UCSD-AML1 (cell line): ENCODE measurements at regions not wholly inside any gene's neighbourhood (a gene's known extent, or its start where the extent isn't known, plus 50 kb on each side); places are given as distances from the start of the nearest gene placed in this dataset.
"Not testable (repeated sequence)": the region's sequence is repeated elsewhere in the genome, so short reads cannot be mapped to it uniquely, and the experiment has no call there.

Experiments
- DNase-seq: peaks from one replicate; lab custom pipeline; 2025; ENCODE audit not compliant: unreplicated experiment; lab: John Stamatoyannopoulos, UW

DNA sequence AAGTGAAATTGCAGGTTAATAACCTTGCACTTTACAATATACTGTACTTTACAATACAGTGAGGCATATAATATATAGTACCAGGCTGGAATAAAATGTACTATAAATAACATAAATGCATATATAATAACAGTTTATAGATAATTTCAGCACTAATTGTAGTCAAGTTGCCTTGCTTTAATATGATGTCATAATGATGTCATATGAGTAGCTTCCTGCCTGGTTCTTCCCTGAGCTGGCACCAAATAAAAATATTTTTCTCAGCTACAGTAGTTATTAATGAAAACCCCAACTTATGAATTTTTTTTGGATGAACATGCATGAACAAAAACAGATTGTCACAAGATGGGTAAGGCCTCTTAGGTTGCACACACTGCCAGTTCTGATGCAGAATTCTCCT is 816.7 kb downstream of the XPNPEP1 start:
- no peak for DNase-seq

DNA sequence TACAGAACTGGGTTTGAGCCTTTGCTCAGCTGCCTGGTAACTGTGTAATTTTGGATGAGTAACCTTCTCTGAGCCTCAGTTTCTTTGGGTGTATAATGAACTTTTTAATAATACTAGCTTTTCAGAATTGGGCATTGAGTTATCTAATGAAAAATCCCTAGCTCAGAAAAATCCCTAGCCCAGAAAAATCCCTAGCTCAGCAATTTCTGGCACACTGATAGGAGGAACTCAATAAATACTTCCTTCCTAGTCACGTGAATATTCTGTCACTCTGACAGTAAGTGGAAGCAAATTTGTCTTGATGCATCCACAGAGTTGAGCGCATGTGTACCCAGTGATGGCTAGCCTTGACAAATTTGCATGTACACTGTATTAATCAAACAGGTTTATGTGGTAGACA is 817.6 kb downstream of the XPNPEP1 start:
- no peak for DNase-seq

DNA sequence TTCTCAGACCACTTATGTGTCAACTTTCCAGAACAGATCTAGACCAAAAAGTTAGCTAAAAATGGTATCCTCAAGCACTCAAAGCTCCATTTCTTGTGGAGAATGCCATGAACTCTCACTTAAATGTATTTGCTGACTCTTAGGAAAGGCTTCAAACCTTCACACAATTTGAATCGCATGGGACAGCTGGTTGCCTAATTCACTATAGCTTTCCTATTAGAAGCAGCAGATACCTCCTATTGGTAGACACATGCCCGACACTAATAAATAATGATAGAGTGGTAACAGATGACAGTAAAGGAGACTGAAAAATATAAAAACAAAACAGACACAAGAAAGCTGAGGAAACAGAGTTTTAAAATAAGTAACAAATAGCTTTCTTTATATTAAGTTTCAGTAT is 818.5 kb downstream of the XPNPEP1 start:
- no peak for DNase-seq

DNA sequence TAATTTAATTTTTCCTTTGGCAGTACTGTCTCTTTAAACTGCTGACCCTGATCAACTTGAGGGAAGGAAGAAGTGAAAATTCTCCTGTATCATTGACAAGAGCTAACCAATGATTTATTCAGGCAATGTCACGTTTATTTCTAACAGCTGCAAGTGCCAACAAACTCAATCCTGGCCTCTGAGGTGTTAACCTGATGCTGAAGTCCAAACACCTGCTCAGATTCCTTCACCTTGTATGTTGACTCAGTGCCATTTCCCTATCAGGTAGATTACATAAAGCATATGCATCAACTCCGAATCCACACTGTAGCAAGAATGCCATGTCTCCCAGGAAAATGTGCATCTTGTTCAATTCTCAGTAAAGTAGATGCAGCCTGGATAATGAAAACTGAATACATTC is 820.0 kb downstream of the XPNPEP1 start:
- no peak for DNase-seq

DNA sequence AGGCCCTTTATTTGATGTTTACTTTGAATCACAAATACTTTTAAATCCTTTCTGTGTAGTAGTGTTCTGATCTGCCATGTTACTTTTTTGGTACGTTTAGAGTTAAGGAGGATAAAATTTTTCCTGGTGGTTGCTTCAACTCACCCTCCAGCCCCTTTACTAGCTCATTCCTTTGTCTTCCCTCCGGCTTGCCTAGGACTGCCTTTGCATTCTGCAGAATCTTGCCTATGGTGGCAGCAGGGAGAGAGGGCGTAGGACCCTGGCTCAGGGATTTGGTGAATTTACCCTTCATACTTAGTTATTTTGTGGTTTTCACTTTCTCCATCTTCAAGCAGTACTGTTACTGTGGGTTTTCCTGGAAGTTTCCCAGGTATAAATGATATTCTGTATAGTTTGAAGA is 833.5 kb downstream of the XPNPEP1 start:
- no peak for DNase-seq

DNA sequence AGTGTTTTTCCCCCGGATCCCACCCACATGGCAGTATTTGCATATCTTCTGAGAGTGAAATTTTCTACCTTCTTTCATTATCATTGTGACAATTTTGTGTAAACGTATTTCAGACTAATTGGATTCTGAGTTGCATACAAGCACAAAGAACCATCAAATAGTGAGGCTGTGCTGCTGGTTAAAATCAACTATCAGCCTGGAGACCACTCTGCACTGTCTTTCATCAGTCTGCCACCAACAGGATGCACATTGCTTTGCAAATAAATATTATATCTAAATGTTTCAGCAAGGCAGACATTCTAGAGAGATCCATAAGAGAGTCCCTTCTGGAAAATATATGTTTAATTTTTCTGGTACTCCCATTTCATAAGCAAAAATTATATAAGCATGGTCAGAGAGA is 851.8 kb downstream of the XPNPEP1 start:
- DNase-seq, result no peak

DNA sequence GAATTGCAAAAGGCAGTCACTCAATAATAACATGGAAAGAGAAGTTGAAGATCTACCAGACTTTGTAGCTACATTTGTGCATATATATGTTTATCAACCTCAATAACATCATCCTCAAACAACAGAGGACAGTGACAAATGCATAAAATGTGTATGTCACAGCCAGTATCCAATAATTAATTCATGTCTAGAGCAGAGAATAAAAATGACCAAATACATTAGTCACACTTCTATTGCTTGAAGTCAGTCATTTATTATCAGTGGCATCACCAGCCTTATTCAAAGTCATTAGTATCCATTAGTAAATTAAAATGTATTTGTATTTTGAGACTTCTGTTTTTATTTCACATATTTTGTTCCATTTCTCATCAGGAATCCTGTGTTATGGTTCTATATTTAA is 852.8 kb downstream of the XPNPEP1 start:
- no peak for DNase-seq

DNA sequence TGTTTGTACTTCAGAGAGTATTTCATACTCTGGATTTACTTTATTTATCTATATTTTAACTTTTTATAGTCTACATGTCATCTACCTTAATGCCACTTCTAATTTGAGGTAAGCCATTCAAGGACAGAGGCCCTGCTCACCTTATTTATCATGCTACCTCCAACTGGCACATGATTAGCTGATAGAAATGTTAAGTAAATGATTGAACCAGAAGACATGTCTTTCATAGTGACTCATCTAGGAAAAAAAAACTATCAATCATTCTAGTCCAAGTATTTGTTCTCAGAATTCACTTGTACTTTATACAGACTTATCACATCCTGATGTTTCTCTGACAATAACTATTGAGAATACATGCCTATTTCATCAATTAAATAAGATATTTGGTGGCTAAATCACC is 856.3 kb downstream of the XPNPEP1 start:
- DNase-seq, result no peak

DNA sequence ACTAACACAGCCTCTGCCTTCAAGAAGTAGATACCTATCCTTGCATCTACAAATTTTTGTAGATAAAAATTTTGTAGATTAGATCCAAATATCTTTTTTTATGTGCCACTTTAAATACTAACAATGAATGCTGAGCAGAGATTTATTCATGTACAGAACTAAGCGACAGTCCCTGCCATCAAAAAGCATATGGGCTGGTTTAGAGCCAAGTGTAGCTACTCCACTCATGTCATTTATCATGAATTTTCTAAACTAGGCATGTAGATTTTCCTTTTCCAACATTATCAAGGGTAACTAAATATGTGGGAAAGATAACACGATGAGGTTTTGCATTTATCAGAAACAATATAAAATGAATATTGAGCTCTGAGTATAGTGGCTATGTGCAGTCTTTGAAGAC is 857.5 kb downstream of the XPNPEP1 start:
- DNase-seq, result no peak

DNA sequence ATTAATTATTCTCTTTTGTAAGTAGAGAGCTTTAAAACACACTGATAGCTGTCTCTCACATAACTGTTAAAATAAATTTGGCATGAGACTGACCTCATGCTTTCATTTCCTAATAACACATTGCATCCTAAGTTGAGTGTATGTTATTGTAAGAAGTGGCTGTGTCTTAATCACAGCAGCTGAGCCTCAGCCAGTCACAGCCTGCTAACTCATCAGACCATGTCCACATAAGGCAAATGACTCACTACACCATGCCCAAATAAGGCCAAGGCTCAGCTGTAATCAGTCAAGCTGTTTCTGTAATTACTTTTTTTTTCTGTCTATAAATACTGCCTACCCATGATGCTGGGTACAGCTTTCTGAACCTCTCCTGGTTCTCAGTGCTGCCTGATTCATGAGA is 860.9 kb downstream of the XPNPEP1 start:
- DNase-seq, result no peak

DNA sequence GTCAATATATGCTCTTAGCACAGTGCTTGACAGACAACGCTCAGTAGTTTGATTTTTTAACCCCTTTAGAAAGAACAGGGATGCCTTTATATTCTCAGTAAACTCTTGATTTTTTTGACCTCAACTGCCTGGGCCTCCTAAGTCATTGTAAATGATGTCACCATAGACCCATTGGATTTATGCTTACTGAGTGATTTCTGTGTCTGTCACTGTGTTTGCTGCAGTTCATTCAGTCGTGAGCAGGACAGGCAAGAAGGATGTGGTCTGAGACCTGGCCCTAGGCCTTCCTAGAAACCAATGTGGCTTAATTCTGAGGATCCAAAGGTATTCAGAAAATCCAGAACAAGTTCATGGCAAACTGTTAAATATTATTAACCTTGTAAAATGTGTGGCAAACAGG is 868.1 kb downstream of the XPNPEP1 start:
- DNase-seq, result no peak

DNA sequence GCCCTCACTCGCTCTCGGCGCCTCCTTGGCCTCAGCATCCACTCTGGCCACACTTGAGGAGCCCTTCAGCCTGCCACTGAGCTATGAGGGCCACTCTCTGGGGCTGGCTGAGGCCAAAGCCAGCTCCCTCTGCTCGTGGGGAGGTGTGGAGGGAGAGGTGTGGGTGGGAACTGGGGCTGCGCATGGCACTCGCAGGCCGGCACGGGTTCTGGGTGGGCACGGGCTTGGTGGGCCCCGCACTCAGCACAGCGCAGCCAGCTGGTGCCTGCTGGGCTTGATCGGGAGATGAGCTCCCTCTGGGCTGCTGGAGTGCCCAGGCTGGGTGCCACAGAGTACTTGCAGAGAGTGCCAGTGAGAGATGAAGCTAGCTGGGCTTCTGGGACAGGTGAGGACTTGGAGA is 875.5 kb downstream of the XPNPEP1 start:
- DNase-seq, result no peak

DNA sequence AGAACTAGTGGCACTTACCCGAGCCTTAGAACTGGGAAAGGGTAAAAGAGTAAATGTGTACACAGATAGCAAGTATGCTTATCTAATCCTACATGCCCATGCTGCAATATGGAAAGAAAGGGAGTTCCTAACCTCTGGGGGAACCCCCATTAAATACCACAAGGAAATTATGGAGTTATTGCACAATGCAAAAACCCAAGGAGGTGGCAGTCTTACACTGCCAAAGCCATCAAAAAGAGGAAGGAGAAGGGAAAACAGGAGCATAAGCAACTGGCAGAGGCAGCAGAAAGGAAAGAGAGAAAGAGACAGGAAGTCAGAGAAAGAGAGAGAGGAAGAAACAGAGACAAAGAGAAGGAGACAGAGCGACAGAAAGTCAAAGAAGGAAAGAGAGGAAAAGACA is 876.9 kb downstream of the XPNPEP1 start:
- DNase-seq, result not testable (repeated sequence)

DNA sequence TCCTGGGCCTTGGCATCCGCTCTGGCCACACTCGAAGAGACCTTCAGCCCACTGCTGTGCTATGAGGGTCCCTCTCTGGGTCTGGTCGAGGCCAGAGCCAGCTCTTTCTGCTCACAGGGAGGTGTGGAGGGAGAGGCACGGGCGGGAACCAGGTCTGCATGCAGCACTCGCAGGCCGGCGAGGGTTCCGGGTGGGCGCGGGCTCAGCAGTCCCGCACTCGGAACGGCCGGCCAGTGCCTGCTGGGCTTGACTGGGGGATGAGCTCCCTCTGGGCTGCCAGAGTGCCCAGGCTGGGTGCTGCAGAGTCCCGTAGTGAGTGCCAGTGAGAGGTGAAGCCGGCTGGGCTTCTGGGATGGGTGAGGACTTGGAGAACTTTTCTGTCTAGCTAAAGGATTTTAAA is 882.7 kb downstream of the XPNPEP1 start:
- DNase-seq, result no peak

DNA sequence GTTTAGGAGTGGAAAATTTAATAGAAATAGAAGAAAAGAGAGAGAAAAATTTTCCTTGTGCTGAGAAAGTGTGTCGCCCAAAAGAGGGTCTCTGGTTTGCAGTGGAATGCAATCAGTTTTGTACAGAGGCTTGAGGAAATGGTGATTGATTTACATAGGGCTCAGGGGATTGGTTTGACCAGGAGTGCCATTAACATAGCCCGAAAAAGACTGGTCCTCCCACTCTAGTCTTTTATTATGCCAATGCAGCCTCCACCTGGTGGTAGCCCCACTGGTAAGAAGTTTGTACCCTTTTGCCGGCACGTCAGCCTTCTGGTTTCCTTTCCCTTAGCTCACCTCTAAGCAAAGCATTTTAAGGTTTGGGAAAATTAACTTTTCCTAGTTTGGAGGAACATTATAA is 885.3 kb downstream of the XPNPEP1 start:
- no peak for DNase-seq

DNA sequence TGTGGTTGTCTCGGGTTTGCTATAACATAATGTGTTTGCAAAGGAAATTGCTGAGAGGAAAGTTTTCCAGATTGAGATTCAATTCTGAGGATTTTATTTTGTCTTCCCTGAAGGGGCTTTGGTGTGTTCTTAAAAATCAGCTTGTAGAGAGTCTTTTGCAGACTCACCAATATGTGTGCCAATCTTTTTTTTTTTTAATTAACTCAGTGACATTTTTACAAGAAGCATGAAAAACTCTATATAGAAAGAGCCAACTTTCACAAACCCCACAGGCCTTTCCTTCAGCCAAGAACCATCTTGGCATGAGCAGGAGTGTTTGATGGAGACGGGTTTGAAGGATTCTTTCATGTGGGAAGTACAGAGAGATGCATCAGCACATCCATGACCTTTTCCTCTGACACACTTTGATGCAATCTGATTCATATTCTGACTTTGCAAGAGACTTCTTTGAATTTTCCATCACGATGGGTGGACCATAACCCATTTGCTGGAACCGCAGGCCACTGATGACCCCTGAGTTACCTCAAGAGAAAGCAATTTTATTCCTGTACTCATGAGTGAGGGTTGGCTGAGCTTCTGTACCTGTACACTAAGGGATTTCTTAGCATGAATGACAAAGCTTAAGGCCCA is 892.6 kb downstream of the XPNPEP1 start:
- DNase-seq, result no peak

DNA sequence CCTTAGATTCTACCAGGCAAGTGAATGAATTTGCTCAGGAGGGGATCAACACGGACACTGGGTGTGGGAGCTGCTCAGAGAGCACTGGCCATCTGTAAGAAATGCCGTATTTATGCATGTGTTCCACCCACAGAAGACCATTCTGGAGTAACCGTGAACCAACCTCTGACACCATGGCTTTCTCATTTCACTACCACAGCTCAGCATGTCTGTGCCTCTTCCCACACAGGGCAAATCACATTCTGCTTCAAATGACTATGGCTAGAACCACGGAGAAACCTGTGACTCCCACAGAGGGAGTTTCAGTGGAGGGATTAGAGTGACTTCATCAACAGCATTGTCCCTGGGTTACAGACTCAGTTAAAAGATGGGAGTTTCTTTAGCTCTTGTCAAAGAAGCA is 893.4 kb downstream of the XPNPEP1 start:
- no peak for DNase-seq

DNA sequence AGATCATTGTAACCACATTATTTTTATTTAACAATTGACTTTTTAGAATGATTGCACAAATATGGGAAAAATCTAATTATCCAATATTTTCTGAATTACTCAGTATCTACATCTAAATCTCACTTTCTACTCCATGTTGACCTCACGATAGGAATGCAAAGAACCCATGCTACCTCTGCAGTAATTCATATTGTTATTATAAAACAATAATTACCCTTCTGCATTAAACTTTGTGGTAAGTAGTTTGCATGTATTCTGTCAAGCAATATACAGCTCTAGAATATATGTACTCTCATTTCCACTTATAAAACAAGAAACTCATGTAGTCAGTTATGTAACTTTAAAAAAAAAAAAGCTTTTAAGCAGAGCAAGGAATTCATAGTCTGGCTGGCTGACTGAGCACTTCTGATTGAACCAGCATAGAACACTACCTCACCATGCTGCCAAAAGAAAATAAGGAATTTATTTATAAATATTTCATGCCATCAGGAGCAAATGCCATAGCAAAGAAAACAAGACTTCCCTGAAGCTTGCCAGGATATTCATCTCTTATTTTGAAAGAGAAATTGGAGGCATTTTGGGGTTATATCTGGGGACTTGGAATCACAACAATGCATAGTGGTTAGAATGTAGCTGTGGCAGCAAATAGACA is 895.7 kb downstream of the XPNPEP1 start:
- DNase-seq, result no peak

DNA sequence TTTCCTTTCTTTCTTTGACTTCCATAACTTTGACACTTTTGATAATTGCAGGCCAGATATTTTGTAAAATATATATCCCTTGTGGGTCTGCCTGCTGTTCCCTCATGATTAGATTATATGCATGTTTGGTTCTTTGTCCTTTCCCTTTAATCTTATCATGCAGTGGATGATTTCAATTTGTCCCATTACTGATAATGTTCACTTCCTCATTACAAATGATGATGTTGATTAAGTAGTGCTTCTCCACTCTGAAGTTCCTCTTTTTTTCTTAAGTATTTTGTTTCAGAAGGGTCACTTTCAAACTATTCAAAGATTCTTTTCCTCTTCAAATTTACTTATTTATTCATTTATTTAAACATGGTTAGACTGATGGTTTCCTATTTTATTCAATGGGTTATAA is 898.1 kb downstream of the XPNPEP1 start:
- DNase-seq, result no peak

DNA sequence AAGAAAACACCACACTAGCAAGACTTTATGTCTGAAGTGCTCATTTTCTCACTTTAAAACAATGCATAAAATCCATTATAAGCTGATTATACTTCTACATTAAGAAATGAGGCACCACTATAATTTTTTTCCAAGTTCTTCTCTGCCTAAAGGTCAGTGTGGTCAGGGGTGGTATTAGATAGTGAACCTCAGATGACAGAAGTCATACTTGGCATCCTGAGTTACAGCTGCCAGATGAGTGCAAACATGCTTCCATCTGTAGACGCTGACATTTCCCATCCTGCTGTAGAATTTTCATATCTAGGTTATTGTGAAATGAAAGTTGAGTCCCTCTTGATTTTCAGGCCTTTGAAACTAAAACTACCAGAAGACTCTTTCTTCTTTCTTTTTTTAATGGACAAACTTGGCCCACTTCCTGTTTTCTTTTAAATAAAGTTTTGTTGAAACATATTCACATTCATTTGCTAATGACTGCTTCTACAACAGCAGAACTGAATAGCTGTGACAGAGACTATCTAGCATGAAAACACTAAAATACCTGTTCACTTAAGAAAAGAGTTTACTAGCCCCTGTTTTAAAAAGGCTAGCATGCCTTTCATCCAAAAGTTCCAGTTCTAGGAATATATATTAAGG is 900.8 kb downstream of the XPNPEP1 start:
- DNase-seq, result no peak

DNA sequence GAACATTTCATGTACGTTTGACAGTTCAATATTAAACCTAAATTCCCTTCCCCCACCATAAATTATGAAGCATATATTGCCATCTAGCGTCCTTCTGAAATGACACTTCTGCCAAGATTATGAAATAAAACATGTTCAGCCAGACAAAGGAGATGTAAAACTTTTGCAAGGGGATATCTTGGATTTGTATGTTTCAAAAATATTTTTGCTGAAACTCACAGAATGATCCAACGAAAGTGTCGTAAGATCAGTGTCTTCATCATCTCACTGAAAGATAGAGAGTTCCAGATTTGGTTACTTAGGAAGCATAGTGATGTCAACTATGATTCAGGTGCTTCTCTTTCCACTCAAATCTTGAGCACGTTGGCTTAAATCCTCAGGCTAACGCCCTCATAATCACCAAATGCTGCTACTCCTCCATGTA is 904.3 kb downstream of the XPNPEP1 start:
- no peak for DNase-seq

DNA sequence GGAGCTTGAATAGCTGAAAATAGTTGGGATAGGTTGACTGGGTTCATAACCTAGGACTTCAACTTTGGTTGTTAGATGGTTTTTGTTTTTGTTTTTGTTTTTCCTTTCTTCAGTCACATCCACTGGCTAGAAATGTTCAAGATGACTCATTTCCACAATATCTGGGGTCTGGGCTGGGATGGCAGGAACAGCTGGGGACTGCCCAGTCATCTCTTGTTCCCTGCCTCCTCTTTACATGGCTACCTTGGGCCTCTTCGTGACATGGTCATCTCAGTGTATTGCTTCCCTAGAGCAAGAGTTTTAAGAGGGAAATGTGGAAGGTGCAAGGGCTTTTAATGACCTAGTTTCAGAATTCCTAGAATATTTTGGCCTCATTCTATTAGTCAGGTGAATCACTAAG is 915.8 kb downstream of the XPNPEP1 start:
- no peak for DNase-seq

DNA sequence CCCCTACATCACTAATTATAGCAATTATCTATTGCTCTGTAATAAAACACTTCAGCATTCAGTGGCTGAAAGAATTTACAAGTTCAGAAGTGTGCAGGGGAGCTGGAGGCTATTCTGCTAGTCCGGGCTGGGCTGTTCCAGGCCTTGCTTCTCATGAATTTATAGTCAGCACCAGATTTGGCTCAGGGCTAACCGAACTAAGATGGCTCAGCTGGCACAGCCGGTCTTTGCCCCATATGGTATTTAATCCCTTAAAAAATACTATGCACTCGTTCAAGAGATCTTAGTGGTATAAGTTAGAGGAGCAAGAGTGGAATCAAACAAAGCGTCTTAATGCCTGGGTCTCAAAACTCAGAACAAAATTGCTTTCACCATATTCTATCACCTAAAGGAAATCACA is 932.9 kb downstream of the XPNPEP1 start:
- no peak for DNase-seq
